ENCODE measurements at regions not wholly inside any gene's neighbourhood (a gene's known extent, or its start where the extent isn't known, plus 50 kb on each side); places are given as distances from the start of the nearest gene placed in this dataset.

- H3K36me3 Mint-ChIP-seq (ENCODE audit: low read depth) = no peaks in the 10 kb centered on the region
Measured at GRCh38 chr11:15471895-15472799, 357.4 kb downstream of the INSC start.

DNA sequence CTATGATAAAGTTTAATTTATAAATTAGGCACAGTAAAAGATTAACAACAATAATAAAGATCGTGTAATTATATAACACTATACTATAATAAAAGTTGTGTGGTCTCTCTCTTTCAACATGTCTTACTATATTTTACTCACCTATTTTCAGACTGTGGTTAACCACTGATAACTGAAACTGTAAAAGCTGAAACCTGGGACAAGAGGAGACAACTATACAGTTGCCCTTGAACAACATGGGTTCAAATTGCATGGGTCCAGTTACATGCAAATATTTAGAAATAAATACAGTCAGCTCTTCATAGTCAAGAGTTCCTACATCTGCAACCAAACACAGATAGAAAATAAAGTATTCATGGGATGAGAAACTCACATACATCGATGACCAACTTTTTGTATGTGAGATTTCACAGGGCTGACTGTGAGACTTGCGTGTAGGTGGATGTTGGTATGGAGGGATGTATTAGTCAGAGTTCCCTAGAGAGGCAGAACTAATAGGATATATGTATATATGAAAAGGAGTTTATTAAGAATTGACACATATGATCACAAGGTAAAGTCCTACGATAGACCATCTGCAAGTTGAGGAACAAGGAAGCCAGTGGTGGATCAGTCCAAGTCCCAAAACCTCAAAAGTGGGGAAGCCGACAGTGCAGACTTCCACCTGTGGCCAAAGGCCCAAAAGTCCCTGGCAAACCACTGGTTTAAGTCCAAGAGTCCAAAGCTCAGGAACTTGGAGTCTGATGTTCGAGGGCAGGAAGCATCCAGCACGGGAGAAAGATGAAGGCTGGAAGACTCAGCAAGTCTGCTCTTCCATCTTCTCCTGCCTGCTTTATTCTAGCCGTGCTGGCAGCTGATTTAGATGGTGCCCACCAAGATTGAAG is 359.5 kb downstream of the INSC start:
- no peak for DNase-seq
- no peaks in the 10 kb centered on the region for H3K9me3 Mint-ChIP-seq
- intact Hi-C loops (cut with micrococcal nuclease) = no loop called here
- H3K4me3 Mint-ChIP-seq = no peak overlapping the region
- H3K36me3 Mint-ChIP-seq (ENCODE audit: low read depth) = no peaks in the 10 kb centered on the region
- CTCF ChIA-PET = no interaction called here
- peaks cover 2% of the 10 kb centered on the region for H3K27me3 Mint-ChIP-seq (ENCODE audit: low read depth)
- no peaks in the 10 kb centered on the region for H3K4me1 Mint-ChIP-seq (ENCODE audit: low read depth)
- no peak overlapping the region for H3K27ac Mint-ChIP-seq

More at GRCh38 chr11:15471895-15472799, 357.4 kb downstream of the INSC start:
- no peak overlapping the region for H3K4me3 Mint-ChIP-seq
- H3K27me3 Mint-ChIP-seq (ENCODE audit: low read depth) = peaks cover 2% of the 10 kb centered on the region
- H3K27ac Mint-ChIP-seq = no peak overlapping the region
- no peaks in the 10 kb centered on the region for H3K9me3 Mint-ChIP-seq
- no peaks in the 10 kb centered on the region for H3K4me1 Mint-ChIP-seq (ENCODE audit: low read depth)
- intact Hi-C loops (cut with micrococcal nuclease) = no loop called here
- CTCF ChIA-PET = no interaction called here
- DNase-seq = no peak

DNA sequence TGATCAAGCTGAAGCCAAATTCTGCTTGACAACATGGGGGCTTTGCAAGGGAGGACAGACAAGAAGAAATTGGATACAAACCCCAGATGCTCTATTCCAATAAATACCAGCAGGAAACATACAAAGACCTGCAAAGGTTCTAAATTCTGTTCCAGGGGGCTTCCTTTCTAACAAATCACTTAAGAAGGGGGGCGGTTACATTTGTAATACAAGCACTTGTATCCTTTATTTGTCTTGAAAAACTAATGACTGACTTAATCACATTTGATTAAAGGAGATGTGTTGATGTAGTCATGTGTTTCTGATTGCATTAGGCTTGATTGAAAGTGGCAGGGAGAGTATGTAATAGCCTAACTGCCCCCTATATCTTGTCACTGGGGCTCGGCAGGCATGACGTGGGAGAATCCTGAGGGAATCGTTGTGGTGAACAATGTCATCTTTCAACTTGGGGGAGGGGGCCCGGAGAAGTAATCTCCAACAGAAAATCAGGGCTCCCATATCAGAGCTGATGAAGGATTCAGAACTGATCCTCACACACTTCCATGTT is 361.7 kb downstream of the INSC start:
- no peak for DNase-seq
- CTCF ChIA-PET = no interaction called here
- no peaks in the 10 kb centered on the region for H3K9me3 Mint-ChIP-seq
- intact Hi-C loops (cut with micrococcal nuclease) = no loop called here
- H3K4me3 Mint-ChIP-seq = no peak overlapping the region
- H3K36me3 Mint-ChIP-seq (ENCODE audit: low read depth) = no peaks in the 10 kb centered on the region
- H3K27ac Mint-ChIP-seq = no peak overlapping the region
- H3K27me3 Mint-ChIP-seq (ENCODE audit: low read depth) = peaks cover 2% of the 10 kb centered on the region
- no peaks in the 10 kb centered on the region for H3K4me1 Mint-ChIP-seq (ENCODE audit: low read depth)

DNA sequence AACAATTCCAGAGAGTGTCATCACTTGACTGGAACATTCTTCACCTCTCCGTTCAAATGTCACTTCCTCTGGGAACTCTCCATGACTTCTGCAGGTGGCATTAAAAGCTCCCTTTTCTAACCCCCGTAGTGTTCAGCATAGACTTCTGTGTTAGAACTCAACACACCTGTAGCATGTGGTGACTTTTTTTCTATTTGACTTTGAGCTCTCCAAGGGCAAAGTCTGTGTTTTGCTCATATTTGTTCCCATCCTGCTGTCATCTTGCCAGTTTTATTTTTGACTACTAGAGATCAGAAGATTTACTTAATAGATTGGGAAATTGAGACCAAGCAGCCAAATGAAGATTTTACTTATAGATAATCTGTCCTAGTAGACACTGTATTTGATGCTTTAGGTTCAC is 367.1 kb downstream of the INSC start:
- no peaks in the 10 kb centered on the region for H3K36me3 Mint-ChIP-seq (ENCODE audit: low read depth)

GRCh38 chr11:15483205-15483604 is 368.5 kb downstream of the INSC start:
- H3K4me1 Mint-ChIP-seq (ENCODE audit: low read depth) = no peaks in the 10 kb centered on the region
- CTCF ChIA-PET = no interaction called here
- H3K4me3 Mint-ChIP-seq = no peak overlapping the region
- no peaks in the 10 kb centered on the region for H3K36me3 Mint-ChIP-seq (ENCODE audit: low read depth)
- no peak overlapping the region for H3K27ac Mint-ChIP-seq
- no peak for DNase-seq
- H3K27me3 Mint-ChIP-seq (ENCODE audit: low read depth) = peaks cover 2% of the 10 kb centered on the region
- intact Hi-C loops (cut with micrococcal nuclease) = no loop called here
- H3K9me3 Mint-ChIP-seq = peaks cover 2% of the 10 kb centered on the region

More for the DNA sequence above, 367.1 kb downstream of the INSC start:
- peaks cover 2% of the 10 kb centered on the region for H3K27me3 Mint-ChIP-seq (ENCODE audit: low read depth)
- DNase-seq = no peak
- intact Hi-C loops (cut with micrococcal nuclease) = no loop called here
- no peaks in the 10 kb centered on the region for H3K4me1 Mint-ChIP-seq (ENCODE audit: low read depth)
- CTCF ChIA-PET = no interaction called here
- H3K4me3 Mint-ChIP-seq = no peak overlapping the region
- no peak overlapping the region for H3K27ac Mint-ChIP-seq
- peaks cover 2% of the 10 kb centered on the region for H3K9me3 Mint-ChIP-seq

DNA sequence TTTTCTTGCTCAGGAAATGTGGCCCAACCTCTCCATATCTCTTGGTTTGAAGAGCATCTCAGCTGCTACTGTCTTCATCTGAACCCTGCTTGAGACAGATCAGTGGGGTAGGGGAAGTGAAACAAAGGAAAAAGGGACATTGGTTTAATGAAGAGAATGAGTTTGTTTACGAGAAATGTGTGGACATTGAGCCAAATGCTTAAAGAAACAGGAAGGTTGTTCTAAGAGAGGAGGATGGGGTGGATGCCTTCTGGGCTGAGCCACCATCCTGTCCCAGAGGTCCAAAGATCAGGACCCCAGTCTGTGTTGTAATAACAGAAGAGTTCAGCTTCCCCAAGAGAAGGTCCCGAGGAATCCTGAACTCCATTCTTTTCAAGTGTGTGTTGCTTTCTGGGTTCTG is 369.7 kb downstream of the INSC start:
- intact Hi-C loops (cut with micrococcal nuclease) = no loop called here

GRCh38 chr11:15485432-15485831 is 370.7 kb downstream of the INSC start:
- Mint-ChIP-seq H3K4me3 (no peak overlapping the region), H3K27ac (no peak overlapping the region), H3K27me3 (ENCODE audit: low read depth) (peaks cover 2% of the 10 kb centered on the region), H3K4me1 (ENCODE audit: low read depth) (no peaks in the 10 kb centered on the region), H3K9me3 (peaks cover 2% of the 10 kb centered on the region), H3K36me3 (ENCODE audit: low read depth) (no peaks in the 10 kb centered on the region)
- CTCF ChIA-PET = no interaction called here
- intact Hi-C loops (cut with micrococcal nuclease) = no loop called here
- no peak for DNase-seq

More for the DNA sequence above, 369.7 kb downstream of the INSC start:
- H3K4me3 Mint-ChIP-seq = no peak overlapping the region
- peaks cover 2% of the 10 kb centered on the region for H3K27me3 Mint-ChIP-seq (ENCODE audit: low read depth)
- no peak overlapping the region for H3K27ac Mint-ChIP-seq
- CTCF ChIA-PET = no interaction called here
- H3K4me1 Mint-ChIP-seq (ENCODE audit: low read depth) = no peaks in the 10 kb centered on the region
- H3K36me3 Mint-ChIP-seq (ENCODE audit: low read depth) = no peaks in the 10 kb centered on the region
- peaks cover 2% of the 10 kb centered on the region for H3K9me3 Mint-ChIP-seq
- DNase-seq = no peak

GRCh38 chr11:15489281-15489680 is 374.6 kb downstream of the INSC start:
- CTCF ChIA-PET = no interaction called here
- Mint-ChIP-seq H3K4me1 (ENCODE audit: low read depth) (no peaks in the 10 kb centered on the region), H3K9me3 (peaks cover 2% of the 10 kb centered on the region), H3K27me3 (ENCODE audit: low read depth) (no peaks in the 10 kb centered on the region), H3K36me3 (ENCODE audit: low read depth) (no peaks in the 10 kb centered on the region), H3K27ac (no peak overlapping the region), H3K4me3 (no peak overlapping the region)
- DNase-seq = no peak
- intact Hi-C loops (cut with micrococcal nuclease) = no loop called here

GRCh38 chr11:15490535-15490934 is 375.8 kb downstream of the INSC start:
- no peaks in the 10 kb centered on the region for H3K36me3 Mint-ChIP-seq (ENCODE audit: low read depth)
- no peaks in the 10 kb centered on the region for H3K4me1 Mint-ChIP-seq (ENCODE audit: low read depth)
- peaks cover 2% of the 10 kb centered on the region for H3K9me3 Mint-ChIP-seq
- DNase-seq = no peak
- CTCF ChIA-PET = no interaction called here
- H3K4me3 Mint-ChIP-seq = no peak overlapping the region
- no peaks in the 10 kb centered on the region for H3K27me3 Mint-ChIP-seq (ENCODE audit: low read depth)
- intact Hi-C loops (cut with micrococcal nuclease) = no loop called here
- H3K27ac Mint-ChIP-seq = no peak overlapping the region

GRCh38 chr11:15493066-15493465 is 378.3 kb downstream of the INSC start:
- CTCF ChIA-PET = no interaction called here
- peaks cover 2% of the 10 kb centered on the region for H3K9me3 Mint-ChIP-seq
- H3K4me1 Mint-ChIP-seq (ENCODE audit: low read depth) = no peaks in the 10 kb centered on the region
- H3K36me3 Mint-ChIP-seq (ENCODE audit: low read depth) = no peaks in the 10 kb centered on the region
- no peak overlapping the region for H3K27ac Mint-ChIP-seq
- intact Hi-C loops (cut with micrococcal nuclease) = no loop called here
- no peak overlapping the region for H3K4me3 Mint-ChIP-seq
- H3K27me3 Mint-ChIP-seq (ENCODE audit: low read depth) = no peaks in the 10 kb centered on the region
- DNase-seq = no peak

GRCh38 chr11:15493921-15494620 is 379.3 kb downstream of the INSC start:
- no peaks in the 10 kb centered on the region for H3K36me3 Mint-ChIP-seq (ENCODE audit: low read depth)
- intact Hi-C loops (cut with micrococcal nuclease) = no loop called here
- H3K4me1 Mint-ChIP-seq (ENCODE audit: low read depth) = no peaks in the 10 kb centered on the region
- CTCF ChIA-PET = no interaction called here
- H3K4me3 Mint-ChIP-seq = no peak overlapping the region
- DNase-seq = no peak
- H3K9me3 Mint-ChIP-seq = peaks cover 2% of the 10 kb centered on the region
- H3K27ac Mint-ChIP-seq = no peak overlapping the region
- H3K27me3 Mint-ChIP-seq (ENCODE audit: low read depth) = no peaks in the 10 kb centered on the region

DNA sequence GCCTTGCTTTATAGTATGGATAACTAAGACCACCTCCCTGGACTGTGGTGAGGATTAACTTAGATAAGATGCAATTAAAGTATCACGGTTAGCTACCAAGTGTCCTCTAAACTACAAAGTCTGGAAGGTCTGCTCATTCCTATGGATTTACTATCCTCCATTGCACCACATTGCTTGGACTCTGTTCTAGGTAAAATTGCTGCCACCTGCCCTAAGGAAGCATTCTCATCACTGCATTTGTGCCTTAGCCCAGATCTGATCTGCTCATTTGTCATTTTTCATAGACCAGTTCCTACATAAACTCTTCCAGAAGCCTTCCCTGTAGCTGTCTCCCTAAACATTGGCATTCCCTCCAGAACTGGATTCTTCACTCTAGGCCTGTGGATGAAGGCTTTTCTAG is 380.0 kb downstream of the INSC start:
- no peaks in the 10 kb centered on the region for H3K4me1 Mint-ChIP-seq (ENCODE audit: low read depth)
- peaks cover 2% of the 10 kb centered on the region for H3K9me3 Mint-ChIP-seq
- CTCF ChIA-PET = no interaction called here
- intact Hi-C loops (cut with micrococcal nuclease) = no loop called here
- no peak for DNase-seq
- H3K27me3 Mint-ChIP-seq (ENCODE audit: low read depth) = no peaks in the 10 kb centered on the region
- no peak overlapping the region for H3K27ac Mint-ChIP-seq
- no peaks in the 10 kb centered on the region for H3K36me3 Mint-ChIP-seq (ENCODE audit: low read depth)
- H3K4me3 Mint-ChIP-seq = no peak overlapping the region
